DOHH2 (cell line): ENCODE measurements at regions not wholly inside any gene's neighbourhood (a gene's known extent, or its start where the extent isn't known, plus 50 kb on each side); places are given as distances from the start of the nearest gene placed in this dataset.
A peak's percentile ranks its signal among the peaks of the same experiment; 100 is the strongest.

ENCODE experiments used
- H3F3A ChIP-seq: fragments of 200-600 bp; sonication (generic), shearing (Covaris generic); 2 replicates; pipeline ENCODE4 v1.6.0; 2016; ENCODE audit warnings: antibody characterized with exemption, mild to moderate bottlenecking; ENCODE audit not compliant: control insufficient read depth, insufficient read depth
- H3K27ac ChIP-seq: fragments of 200-600 bp; sonication (generic); 2 replicates; pipeline ENCODE4 v1.5.1; 2014; ENCODE audit warnings: low read depth, mild to moderate bottlenecking, low read length, moderate library complexity
- H3K27me3 ChIP-seq: fragments of 200-600 bp; sonication (generic); 2 replicates; pipeline ENCODE4 v1.6.1; 2014; ENCODE audit warnings: mild to moderate bottlenecking, low read length, mixed read lengths; ENCODE audit not compliant: control insufficient read depth
- H3K36me3 ChIP-seq: fragments of 200-600 bp; sonication (generic); 2 replicates; pipeline ENCODE4 v1.6.1; 2014; ENCODE audit warnings: mild to moderate bottlenecking, low read length, moderate library complexity, mixed read lengths; ENCODE audit not compliant: control insufficient read depth
- H3K4me1 ChIP-seq: fragments of 200-600 bp; sonication (generic); 2 replicates; pipeline ENCODE4 v1.6.1; 2014; ENCODE audit warnings: mild to moderate bottlenecking, low read length, mixed read lengths; ENCODE audit not compliant: control insufficient read depth
- H3K4me2 ChIP-seq: fragments of 200-600 bp; sonication (generic); 2 replicates; pipeline ENCODE4 v1.6.0; 2014; ENCODE audit warnings: mild to moderate bottlenecking, low read length, moderate library complexity
- H3K4me3 ChIP-seq: fragments of 200-600 bp; sonication (generic); 2 replicates; pipeline ENCODE4 v1.5.1; 2014; ENCODE audit warnings: mild to moderate bottlenecking, low read length, mixed read lengths
- H3K79me2 ChIP-seq: fragments of 200-600 bp; sonication (generic); 2 replicates; pipeline ENCODE4 v1.6.1; 2014; ENCODE audit warnings: mild to moderate bottlenecking, low read length, mixed read lengths; ENCODE audit not compliant: control insufficient read depth
- H3K9me2 ChIP-seq: fragments of 200-600 bp; sonication (generic); replicated peaks from 2 replicates; pipeline ENCODE4 v1.6.1; 2014; ENCODE audit warnings: mild to moderate bottlenecking, low read length, mixed read lengths; ENCODE audit not compliant: control insufficient read depth
- H3K9me3 ChIP-seq: fragments of 200-600 bp; sonication (generic); 2 replicates; pipeline ENCODE4 v1.6.1; 2014; ENCODE audit warnings: antibody characterized with exemption, low read length, mixed read lengths; ENCODE audit not compliant: control insufficient read depth, insufficient read depth
- H4K20me1 ChIP-seq: fragments of 200-600 bp; sonication (generic); 2 replicates; pipeline ENCODE4 v1.6.0; 2014; ENCODE audit warnings: low read depth, mild to moderate bottlenecking, antibody characterized with exemption, low read length, moderate library complexity; ENCODE audit not compliant: control insufficient read depth, insufficient read depth
- EZH2phosphoT487 ChIP-seq: fragments of 200-600 bp; sonication (generic); IDR thresholded peaks from 2 replicates; pipeline ENCODE4 v1.6.1; 2017; ENCODE audit warnings: borderline replicate concordance, mild to moderate bottlenecking, antibody characterized with exemption, low read length, moderate library complexity, mixed read lengths
- TF ChIP-seq, protein P1 (sequence below): fragments of 200-600 bp; sonication (generic); IDR thresholded peaks from one replicate; pipeline ENCODE4 v1.5.1; 2014; ENCODE audit warnings: antibody characterized with exemption, mild to moderate bottlenecking, low read depth, low read length; ENCODE audit not compliant: poor library complexity, severe bottlenecking

DNA sequence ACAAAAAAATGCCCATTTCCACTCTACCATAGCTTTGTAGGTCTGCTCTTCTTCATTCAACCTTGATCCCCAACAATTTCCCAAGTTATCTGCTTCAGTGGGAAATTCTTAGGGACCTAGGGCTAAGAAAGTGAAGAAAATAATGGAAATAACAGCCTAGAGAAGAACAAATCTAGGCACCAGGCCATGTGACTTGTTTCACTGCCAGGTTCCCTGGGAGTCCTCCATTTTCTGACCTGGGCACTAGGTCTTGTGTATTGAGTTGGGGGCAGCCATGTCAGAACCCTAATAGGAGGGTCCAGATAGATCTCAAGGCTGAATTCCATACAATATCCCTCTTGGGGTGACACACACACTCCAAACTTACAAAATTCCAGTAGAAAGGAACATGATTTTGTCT is 194.6 kb upstream of the STK26 start:
- Histone ChIP-seq H3K27me3 (no peaks in the 10 kb centered on the region), H3K27ac (no peak overlapping the region), H3K36me3 (no peaks in the 10 kb centered on the region), H3K79me2 (no peaks in the 10 kb centered on the region), H3K9me2 (no peaks in the 10 kb centered on the region), H3K4me2 (no peak overlapping the region), H3K4me3 (no peak overlapping the region), H3K9me3 (no peaks in the 10 kb centered on the region), H4K20me1 (no peaks in the 10 kb centered on the region), H3F3A (no peaks in the 10 kb centered on the region), H3K4me1 (peaks cover 11% of the 10 kb centered on the region)
- no peak for TF ChIP-seq EZH2phosphoT487
- TF ChIP-seq, protein P1, sequence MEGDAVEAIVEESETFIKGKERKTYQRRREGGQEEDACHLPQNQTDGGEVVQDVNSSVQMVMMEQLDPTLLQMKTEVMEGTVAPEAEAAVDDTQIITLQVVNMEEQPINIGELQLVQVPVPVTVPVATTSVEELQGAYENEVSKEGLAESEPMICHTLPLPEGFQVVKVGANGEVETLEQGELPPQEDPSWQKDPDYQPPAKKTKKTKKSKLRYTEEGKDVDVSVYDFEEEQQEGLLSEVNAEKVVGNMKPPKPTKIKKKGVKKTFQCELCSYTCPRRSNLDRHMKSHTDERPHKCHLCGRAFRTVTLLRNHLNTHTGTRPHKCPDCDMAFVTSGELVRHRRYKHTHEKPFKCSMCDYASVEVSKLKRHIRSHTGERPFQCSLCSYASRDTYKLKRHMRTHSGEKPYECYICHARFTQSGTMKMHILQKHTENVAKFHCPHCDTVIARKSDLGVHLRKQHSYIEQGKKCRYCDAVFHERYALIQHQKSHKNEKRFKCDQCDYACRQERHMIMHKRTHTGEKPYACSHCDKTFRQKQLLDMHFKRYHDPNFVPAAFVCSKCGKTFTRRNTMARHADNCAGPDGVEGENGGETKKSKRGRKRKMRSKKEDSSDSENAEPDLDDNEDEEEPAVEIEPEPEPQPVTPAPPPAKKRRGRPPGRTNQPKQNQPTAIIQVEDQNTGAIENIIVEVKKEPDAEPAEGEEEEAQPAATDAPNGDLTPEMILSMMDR = no peak

DNA sequence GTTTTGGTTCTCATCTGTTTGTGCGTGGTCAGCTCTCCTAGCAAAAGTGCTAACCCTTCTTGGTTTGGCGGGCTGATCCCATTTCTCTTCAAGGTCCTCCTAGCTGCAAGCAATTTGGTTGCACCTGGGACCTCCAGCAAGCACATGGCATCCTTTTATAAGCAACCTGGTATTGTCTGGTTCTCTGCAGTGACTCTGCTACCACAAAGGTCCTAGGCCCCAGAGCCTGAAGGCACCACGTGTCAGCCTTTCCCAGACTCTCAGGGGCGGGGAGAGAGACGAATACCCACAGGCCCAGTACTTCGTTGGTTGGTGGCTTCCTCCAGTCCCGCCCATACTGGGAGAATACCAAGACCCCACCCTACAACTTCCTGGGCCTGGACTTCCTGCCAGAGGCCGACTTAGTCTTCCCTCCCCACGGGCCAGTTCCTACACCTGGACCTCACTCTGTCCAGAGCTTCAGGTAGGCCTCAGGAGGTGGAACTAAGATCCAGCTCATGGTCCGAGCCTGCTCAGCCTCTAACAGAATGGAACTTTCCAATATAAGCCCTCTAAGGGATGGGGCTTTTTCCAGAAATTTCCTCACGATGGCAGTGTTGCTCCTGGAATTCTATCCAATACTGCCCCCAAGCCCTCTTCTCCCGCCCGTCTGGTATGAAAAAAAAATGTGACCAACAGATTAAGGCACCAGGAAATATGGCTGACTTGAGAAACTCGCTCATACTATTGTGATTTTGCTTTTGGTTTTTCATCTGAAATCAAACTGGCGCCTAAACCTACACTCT is 192.5 kb upstream of the STK26 start:
- Histone ChIP-seq H3K79me2 (no peaks in the 10 kb centered on the region), H3K27ac (no peak overlapping the region), H3K36me3 (no peaks in the 10 kb centered on the region), H3K4me2 (peak overlapping the region; percentile 14; the same call in 1 of the 2 replicates), H3K9me3 (no peaks in the 10 kb centered on the region), H4K20me1 (no peaks in the 10 kb centered on the region), H3K4me3 (no peak overlapping the region), H3K4me1 (peaks cover 11% of the 10 kb centered on the region), H3F3A (no peaks in the 10 kb centered on the region), H3K27me3 (no peaks in the 10 kb centered on the region), H3K9me2 (no peaks in the 10 kb centered on the region)
- TF ChIP-seq, protein P1 = no peak
- no peak for TF ChIP-seq EZH2phosphoT487

GRCh38 chrX:131831185-131831520 is 191.9 kb upstream of the STK26 start:
- TF ChIP-seq, protein P1 = no peak
- no peak for TF ChIP-seq EZH2phosphoT487
- Histone ChIP-seq H3K27me3 (no peaks in the 10 kb centered on the region), H3K9me2 (no peaks in the 10 kb centered on the region), H3K27ac (no peak overlapping the region), H4K20me1 (no peaks in the 10 kb centered on the region), H3K4me2 (peak overlapping the region; percentile 14; the same call in 1 of the 2 replicates), H3K4me1 (peaks cover 11% of the 10 kb centered on the region), H3F3A (no peaks in the 10 kb centered on the region), H3K9me3 (no peaks in the 10 kb centered on the region), H3K36me3 (no peaks in the 10 kb centered on the region), H3K4me3 (no peak overlapping the region), H3K79me2 (no peaks in the 10 kb centered on the region)
